ENCODE measurements at regions not wholly inside any gene's neighbourhood (a gene's known extent, or its start where the extent isn't known, plus 50 kb on each side); places are given as distances from the start of the nearest gene placed in this dataset.

DNA sequence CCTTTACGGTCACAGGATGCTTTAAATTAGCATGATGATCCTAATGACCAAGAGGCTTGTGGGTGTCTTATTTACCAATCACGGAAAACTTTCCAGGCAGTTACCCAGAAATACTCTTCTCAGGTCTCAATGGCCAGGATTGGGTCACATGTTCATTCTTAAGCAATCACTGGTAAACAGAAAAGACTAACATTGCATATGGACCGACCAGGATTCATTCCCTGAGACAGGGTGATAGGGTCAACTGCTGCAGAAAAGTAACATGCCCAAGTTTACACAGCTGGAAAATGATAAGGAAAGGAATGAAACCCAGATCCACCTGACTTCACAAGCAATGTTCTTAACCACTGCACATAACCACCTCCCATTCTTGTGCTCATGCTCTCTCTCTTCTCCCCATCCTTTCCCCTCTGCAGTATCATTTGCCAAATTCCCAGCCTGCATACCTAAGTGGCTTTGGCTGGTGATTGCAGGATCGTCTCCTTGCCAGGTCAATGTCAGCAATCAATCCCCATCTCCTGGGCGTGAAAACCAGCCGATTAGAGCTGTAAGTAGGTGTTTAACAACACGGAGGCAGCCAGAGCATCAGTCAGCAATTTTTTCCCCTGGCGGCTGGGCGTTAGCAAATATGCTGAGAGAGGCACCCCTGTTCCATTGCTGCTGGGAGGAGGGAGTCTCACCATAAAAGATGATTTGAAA, 219.4 kb downstream of the NMUR2 start:
- no peak for TF ChIP-seq CTCF (conservative IDR thresholded peaks at IDR 0.05 in 1 of 2, IDR thresholded peaks at IDR 0.05 in 1 of 2; ENCODE audit: low read depth in 1 of 2, low read length in 2 of 2)
- TF ChIP-seq EZH2 (IDR thresholded peaks at IDR 0.05; ENCODE audit: low read length, missing control alignments), result no peak

Data from fibroblast of lung (primary cell).